Epidermal melanocyte (primary cell): ENCODE measurements at regions not wholly inside any gene's neighbourhood (a gene's known extent, or its start where the extent isn't known, plus 50 kb on each side); places are given as distances from the start of the nearest gene placed in this dataset.

Experiments
- DNase-seq: peaks from one replicate; pipeline ENCODE4 v3.0.0; 2011; ENCODE audit warnings: low spot score; ENCODE audit not compliant: insufficient read length

DNA sequence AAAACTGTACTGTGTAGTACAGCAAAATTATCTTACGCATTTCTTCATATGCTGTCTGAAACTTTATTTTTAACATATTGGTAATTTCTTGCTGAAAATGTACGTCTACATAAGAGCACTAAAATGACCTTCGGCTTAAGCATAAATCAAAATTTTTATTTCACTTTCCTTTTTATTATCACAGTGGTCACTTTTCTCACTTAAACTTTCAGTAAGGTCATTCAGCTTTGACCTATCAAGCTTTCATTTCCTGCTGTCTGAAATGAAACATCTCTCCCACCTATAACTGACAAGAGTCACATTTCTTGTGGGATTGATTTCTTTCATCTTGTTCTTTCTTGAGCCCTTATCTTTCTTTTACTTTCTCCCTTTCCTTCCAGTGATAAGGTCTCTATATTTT is 2212.7 kb upstream of the PCDH20 start:
- no peak for DNase-seq

DNA sequence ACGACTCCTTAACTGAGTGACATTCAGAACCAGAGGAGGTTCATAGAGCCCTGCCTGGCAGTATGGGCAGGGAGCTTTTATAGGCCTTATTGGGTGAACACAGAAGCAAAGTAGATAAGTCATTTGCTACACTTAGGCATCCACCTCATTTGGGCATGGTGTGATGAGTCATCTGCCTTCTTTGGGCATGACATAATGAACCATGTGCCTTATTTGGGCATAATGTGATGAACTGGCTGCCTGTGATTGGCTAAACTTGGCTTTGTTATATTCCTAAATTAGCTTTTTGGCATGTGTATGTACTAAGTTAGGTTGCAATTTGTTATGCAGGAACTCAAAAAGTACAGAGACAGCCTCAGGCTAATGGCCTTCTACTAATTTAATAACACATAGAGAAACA is 2210.2 kb upstream of the PCDH20 start:
- DNase-seq: no peak

DNA sequence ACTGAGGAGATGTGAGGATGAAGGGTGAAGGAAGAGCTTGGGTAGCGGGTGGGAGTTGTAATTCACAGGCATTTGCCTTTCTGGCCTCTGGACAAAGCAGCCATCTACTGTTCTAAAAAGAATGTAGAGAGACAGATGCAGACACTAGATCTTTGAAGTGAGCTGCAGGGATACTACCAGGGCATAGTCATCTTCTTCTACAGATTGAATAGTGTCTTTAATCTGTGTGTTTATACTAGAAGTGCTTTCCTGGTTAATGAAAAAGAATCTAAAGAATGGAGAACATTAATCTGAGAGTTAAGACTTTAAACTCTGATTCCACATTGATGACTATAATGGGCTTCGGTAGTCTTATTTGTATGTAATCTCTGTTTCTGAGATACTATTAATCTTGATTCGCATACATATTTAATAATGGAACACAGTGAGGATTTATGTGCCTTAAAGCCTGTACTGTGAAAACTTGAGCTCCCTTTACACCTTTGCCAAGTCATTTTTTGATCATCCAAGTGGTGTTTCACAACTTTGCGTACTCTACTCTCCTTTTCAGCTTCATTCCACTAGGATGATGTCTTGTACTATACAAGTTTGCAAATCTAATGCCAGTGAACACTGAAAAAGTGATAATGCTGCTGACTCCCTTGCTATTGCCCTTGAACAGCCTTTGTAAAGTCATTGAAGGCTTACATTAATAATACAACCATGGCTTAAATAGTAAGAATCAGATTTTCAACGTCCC is 2199.4 kb upstream of the PCDH20 start:
- DNase-seq: no peak

DNA sequence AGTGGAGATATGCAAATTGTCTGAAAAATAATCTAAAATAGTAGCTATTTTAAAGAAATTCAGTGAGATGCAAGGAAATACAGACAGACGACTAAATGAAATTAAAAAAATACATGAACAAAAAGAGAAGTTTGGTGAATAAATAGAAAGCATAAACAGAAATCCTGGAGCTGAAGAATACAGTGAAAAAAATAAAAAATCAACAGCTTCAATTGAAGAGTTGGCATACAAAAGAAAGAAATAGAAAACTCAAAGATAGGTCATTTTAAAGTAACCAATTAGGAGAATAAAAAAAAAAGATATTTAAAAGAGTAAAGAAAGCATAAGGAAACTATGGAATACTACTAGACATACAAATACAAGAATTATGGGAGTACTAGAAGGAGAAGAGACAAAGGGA is 2191.5 kb upstream of the PCDH20 start:
- no peak for DNase-seq

DNA sequence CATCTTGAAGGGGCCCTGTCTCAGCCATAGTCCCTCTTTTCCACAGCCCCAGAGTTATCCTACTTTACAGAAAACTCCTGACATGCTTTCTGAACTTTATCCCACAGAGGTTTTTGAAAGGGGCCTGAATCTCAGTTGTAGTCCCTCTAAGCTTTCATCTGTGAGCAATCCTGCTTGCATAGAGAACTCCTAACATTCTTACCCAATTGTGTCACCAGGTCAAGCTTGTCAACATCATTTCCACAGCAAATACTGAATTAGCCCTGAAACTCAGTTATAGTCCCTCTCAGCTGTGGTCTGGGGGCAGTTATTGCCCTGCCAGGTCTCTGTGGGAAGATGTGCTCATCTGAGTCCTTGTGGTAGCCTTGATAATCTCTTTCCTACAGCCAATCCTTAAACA is 2190.3 kb upstream of the PCDH20 start:
- no peak for DNase-seq

DNA sequence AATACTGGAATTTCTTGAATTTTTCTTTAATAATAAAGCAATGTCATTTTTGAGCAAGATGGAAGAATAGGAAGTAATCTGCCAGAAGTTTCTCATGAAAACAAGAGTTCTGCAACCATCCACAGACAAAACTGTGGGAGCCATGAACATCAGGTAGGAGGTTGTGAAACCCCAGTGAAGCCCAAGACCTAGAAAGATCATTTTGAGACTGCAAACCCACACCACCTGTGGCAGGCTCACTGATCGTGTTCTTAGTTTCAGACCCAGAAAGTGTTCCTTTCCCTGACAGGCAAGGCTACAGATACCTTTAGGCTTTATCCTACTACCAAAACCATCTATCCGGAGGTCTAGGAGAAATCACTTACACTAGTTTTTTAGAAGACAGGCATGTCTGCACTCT is 2189.8 kb upstream of the PCDH20 start:
- no peak for DNase-seq

DNA sequence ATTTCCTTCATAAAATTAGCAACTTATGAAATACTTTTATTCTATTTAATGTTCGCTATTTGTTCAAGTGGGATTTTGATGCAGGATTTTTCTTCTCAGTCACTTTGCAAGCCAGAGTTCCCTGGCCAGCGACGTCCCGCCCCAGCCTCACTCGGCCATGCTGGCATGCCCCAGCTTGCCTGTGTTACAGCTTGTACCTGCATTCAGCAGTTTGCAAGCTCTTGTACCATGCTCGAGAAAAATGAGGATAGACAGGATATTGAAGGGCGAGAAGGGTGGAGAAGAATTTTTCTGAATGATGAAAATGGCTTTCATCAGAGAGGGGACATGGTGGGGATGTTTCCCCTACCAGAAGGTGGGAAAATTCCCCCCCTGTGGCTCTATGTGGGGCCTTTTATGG is 2180.2 kb upstream of the PCDH20 start:
- no peak for DNase-seq

DNA sequence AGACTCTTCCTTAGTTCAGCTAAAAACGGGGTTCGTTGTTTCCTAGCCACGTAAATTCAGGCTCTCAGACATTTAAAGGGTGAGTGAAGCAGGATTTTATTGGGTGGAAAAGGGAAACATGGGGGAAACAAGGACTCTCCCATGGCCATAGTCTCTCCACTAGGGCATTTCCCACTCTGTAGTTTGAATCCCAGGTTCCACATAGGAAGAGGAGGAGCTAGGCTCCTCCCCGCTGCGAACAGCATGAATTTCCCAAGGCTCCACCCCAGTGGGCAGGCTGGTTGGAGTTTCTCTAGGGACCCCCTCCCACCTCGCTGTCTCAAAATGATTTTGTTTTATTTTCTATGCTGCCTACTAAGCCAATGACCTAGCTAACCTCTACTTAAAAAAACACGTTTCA is 2170.8 kb upstream of the PCDH20 start:
- DNase-seq: no peak

DNA sequence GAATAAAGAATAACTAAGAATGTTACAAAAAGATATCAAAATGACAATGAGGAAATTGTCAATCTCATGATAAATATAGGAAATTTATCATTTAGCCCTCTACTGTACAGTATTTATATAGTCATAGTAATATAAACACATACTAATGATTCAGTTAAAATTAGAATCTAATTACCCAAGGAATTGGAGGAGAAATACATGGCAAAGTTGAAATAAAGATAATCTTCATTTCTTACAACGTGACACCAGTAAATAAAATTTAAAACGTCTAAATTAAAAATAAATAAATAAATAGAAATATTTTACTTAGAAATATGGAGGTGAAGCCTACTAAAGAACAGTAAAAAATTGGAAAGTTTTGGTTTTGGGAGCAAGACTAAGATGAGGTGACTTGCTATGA is 2163.1 kb upstream of the PCDH20 start:
- no peak for DNase-seq

DNA sequence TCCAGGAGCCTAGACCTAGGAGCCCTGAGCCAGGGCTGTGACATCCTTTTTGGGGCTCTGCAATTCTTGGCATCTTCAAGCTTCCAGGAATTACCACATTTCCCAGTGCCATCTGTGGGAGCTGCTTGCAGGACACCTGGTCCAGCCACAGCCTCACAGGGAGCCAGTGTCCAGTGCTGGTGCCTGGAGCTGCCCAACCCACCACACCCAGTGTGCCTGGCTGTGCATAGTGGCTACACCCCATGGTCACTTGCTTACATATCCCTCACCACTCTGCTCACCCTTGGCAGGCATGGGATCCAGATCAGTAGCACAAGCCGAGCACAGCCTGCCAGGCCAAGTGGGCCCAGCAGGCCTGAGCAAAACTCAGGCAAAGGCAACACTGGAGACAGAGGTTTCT is 2151.4 kb upstream of the PCDH20 start:
- DNase-seq: no peak

DNA sequence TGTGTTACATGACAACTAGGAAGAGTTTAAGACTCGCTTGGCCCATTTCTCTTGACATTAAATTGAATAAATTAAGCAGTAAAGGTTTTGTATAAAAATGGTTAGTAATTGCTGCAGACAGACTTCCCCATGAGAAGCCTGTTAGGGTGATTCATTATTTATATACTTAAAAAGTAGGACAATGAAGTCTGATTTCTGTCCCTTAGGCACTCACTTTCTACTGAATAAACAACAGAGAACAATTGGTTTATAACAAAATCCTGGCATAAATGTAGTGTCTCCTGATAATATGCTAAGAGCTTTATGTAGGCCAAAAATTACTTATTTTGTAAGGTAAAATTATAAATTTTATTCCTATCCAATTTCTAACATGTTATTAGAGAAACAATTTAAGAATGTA is 2138.5 kb upstream of the PCDH20 start:
- no peak for DNase-seq

DNA sequence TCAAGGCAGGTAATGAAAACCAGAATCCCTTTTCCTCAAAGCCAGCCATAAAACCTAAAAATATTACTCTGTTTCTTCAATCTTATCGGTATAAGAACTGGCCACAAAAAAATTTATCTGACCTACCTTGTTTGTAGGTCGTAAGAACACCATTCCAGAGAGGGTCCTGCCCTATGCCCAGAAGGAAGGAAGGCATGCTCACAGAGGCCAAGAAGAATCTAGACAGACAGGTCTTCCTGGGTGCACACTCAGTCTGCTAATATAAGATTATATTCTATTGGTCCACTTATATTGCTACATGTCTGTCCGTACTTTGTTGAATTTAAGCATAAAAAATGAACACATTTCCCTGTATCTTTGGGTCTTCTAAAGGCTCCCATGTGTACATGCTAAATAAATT is 2136.1 kb upstream of the PCDH20 start:
- DNase-seq: no peak

DNA sequence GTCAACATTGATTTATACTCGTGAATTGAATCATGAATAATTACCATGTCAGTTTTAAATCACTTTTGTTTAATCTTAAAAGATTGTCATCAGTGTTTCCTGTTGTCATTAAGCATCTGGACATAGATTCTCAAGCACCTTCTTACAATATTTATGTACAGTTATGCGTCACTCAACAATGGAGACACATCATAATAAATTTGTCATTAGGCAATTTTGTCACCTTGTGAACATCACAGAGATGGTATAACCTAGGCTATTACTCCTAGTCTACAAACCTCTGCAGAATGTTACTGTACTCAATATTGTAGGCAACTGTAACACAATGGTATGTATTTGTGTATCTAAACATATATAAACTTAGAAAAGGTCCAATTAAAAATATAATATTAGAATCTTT is 2130.9 kb upstream of the PCDH20 start:
- no peak for DNase-seq

DNA sequence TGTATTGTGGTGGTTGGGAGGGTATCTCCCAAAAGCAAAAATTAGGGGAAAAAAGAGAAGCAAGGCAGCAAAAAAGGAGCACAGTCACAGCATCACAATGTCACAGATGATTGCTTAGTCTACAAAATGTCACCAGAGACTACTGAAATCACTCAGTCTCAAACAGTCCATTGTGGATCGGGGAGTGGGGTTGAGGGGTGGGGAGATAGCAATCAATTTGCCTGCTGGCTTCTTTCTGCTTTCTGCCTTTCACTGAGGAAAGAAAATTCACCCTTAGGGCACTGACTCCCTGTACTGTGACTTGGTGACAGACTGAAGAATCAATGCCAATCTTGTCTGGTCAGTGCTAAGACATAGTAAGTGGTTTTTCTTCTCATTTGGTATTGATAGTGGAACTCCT is 2127.1 kb upstream of the PCDH20 start:
- DNase-seq: no peak

DNA sequence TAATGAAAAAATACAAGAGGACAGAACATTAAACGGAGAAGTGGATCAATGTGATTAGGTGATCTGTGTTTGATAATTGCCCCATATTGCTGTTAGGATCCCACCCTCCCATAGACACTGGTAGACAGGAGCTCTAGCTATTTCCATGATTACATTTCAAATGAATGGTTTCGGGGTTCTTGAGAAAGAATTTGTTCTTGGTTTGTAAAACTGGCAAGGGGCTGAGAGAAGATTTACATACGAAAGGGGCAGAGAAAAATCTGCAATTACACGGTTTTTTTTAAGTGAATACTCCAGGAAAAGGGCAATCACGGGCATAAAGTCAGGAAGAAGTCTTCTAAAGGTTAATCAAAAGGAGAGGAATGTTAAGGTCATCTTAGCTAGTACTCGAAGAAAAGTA is 2125.7 kb upstream of the PCDH20 start:
- DNase-seq: no peak

DNA sequence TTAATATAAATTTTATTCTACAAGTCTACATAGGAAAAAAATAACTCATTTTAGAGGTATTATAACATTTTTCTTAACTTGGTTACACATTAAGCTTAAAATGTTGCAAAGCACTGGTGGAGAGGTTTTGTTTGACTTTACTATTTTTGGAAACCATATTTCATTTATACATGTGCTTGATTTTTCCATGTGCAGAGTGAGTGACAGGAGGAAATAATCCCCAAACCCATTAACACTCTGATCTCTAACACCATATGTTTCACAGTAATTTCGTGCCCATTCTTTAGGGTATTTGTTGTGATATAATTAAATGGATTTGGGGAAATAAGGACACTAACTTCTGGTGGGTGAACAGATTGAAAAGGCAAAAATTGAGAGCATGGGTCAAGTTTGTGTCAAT is 2124.4 kb upstream of the PCDH20 start:
- no peak for DNase-seq

DNA sequence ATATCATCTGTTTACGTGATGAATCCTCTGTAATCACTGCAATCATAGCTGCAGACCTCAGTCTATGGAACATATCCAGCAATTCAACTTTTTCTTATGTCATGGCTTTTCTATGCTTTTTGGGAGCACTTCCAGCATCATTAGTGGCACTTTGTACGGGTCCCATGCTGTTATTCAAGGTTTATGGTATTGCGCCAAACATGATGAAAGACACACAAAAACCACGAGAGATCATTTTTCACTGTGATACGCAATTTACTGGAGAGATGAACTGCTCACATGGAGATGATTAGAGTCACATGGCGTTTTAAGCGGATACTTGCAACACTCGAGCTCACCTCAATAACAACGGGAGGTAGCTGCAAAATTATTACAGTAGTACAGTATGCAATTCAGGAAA is 2101.7 kb upstream of the PCDH20 start:
- DNase-seq: no peak

DNA sequence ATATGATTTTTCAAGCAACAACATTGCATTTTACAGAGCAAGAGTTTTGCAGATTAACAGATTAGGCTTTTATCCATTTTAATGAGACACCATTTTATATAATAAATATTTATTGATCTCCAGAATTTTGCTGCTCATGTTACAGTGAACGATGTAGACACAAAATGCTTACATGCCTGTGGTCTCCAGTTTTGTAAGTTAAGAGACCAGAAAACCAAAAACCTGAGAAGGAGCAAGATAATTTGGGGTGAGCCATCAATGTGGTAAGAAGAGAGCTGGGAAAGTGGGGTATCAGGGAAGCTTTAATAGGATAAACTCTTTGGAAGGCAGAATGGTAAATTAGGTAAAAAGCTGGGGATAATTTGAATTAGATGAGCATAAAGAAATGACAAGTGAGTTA is 2100.5 kb upstream of the PCDH20 start:
- DNase-seq: no peak

DNA sequence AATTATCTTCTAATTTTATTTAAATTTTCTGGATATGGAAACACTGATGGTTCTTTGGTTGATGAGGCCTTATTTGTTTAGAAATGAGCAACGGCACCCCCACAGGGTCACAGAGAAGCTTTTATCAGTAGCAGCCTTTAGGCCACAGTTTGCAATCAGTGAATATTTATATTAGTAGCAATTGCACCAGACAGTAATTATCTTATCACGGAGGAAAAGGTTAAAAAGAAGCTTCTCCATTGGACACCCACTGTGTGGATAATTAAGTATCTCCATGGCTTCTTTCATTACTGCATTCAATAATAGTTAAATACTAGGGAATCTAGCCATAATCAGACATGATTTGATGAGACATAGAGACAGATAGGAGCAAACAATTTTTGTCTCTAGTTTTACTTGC is 2099.2 kb upstream of the PCDH20 start:
- no peak for DNase-seq

DNA sequence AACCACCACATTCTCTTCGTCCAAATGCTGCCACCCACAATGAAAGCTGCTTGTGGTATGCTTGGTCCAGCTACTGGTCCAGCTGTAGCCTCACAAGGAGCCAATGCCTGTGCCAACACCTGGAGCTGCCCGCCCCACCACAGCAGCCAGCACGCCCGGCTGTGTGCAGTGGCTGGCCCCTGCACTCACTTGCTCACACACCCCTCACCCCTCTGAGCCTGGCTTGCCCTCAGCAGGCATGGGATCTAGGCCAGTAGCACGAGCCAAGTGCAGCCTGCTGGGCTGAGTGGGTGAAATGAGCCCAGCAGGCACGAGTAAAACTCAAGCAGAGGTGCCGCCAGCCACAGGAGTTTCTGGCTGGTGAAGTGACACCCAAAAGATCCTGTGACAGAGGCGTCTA is 2096.4 kb upstream of the PCDH20 start:
- DNase-seq: no peak

DNA sequence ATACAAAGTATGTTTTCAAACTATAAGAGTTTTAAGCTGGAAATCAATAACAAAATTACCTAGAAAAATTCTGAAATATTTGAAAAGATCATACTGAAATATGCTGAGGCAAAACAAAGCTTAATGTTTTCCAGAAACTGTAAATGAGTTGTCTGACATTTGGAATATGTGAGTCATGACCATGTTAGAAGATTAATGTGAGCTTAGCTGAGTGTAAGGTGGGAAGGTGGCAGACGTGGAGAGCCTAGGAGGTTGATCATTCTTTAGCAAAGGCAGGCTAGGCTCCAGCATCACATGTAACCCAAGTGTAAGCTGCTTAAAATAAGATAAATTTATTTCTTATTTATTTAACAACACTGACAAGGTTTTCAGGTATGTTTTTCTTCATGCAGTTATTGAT is 2086.1 kb upstream of the PCDH20 start:
- no peak for DNase-seq

DNA sequence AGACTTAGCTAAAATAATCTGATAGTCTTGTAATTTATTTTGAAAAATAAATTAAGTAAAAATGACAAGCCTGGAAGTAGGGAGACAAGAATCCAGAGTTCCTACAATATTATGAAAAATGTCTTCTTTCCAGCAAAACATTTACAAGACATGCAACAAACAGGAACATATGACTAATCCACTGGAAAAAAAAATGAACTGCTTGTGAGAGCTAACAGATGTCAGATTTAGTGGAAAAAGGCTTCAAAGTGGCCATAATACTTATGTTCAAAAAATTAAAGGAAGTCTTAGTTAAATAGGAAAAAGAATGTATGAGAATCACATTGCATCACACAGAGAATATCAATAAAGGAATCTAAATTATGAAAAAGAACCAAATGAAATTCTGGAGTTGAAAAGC is 2082.0 kb upstream of the PCDH20 start:
- no peak for DNase-seq

DNA sequence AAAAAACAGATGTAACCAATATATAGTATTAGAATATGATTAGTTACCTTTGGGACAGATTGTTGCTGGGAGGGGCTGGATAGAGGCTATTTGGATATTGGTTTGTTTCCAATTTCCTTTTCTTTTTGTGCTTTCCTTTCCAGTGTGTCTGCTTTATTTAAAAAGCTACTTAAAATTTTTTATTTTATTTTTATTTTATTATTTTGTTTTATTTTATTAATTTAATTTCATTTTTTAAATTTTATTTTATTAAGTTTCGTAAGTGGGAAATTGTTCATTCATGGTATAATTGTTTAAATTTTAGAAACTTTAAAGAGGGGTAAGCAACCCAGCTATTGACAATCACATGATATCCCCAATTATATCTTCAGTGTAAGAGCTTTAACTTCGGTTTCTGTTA is 2077.0 kb upstream of the PCDH20 start:
- DNase-seq: no peak

DNA sequence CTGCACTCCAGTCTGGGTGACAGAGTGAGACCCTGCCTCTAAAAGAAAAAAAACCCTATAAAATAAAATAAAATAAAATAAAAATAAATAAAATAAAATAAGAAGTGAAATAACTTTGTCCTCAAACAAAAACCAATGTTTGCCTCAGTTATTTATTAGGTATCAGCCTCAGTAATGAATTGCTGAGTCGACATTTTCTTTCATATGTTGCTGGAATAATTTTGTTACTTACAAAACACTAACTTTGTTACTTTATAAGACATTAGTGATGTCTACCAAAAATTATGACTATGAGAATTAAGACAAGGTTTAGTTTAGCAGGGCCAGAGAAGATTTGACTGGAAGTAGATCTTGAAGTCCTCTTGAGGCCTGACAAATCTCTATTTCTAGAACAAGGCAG is 2074.5 kb upstream of the PCDH20 start:
- no peak for DNase-seq
